Activated T-cell treated with anti-CD3 and anti-CD28 coated beads, Interleukin-2, amount 50 U/mL, for 4 hours (primary cell): ENCODE measurements at regions not wholly inside any gene's neighbourhood (a gene's known extent, or its start where the extent isn't known, plus 50 kb on each side); places are given as distances from the start of the nearest gene placed in this dataset.

ENCODE experiments used
- ATAC-seq, 2 donors: fragments of 200-7000 bp; cut with Tn5 transposase; one replicate each; pipeline ENCODE4 v1.10.0; 2021
- DNase-seq: peaks from one replicate; pipeline ENCODE4 v3.0.0-alpha.2; 2020
- H3K27me3 Mint-ChIP-seq: one replicate; pipeline ENCODE4 v1.8.0; 2021; ENCODE audit warnings: low read depth, mixed read lengths
- H3K36me3 Mint-ChIP-seq: one replicate; pipeline ENCODE4 v1.8.0; 2022; ENCODE audit warnings: mixed read lengths; ENCODE audit not compliant: insufficient read depth
- H3K4me1 Mint-ChIP-seq: one replicate; pipeline ENCODE4 v1.8.0; 2021; ENCODE audit warnings: low read depth, mixed read lengths
- H3K4me3 Mint-ChIP-seq: one replicate; pipeline ENCODE4 v1.8.0; 2021; ENCODE audit warnings: mild to moderate bottlenecking, moderate library complexity, mixed read lengths
- H3K9me3 Mint-ChIP-seq: one replicate; pipeline ENCODE4 v1.8.0; 2021; ENCODE audit warnings: mixed read lengths

DNA sequence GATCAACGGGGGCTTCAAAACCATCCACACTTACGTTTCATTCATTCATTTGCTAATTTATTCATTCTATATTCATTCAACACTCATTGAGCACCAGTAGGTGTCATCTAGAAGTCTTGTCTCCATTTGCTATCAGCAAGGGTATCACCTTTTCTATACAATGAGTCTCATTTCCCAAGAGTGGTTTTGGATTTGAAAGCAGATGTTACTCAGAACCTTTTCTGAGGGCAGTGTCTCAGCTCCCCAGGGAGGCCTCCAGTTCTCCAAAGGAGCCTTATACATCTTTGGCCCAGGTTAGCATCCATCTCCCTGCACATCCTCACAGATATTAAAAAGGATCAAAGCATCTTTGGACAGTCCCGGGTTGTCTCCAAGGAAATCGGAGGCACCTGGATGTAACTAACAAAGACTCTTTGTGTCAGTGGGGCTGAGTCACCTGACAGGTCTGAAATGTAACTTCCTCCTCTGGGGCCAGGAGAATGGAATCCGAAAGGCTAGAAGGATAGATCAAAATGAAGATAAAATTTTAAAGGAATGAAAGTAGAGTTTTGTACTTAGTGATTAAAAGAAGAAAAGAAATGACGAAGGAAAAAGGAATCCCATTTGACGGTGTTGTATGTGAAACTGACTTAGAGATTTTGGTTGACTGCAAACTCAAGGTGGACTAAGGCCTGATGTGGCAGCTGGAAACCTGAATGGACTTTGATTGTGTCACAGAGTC is 103.0 kb downstream of the VCPKMT start:
- H3K36me3 Mint-ChIP-seq, result peaks cover 5% of the 10 kb centered on the region
- DNase-seq (no peak), ATAC-seq (peak; percentile 59 to 65)
- no peaks in the 10 kb centered on the region for H3K9me3 Mint-ChIP-seq
- no peak overlapping the region for H3K4me3 Mint-ChIP-seq
- peaks cover 19% of the 10 kb centered on the region for H3K4me1 Mint-ChIP-seq
- no peaks in the 10 kb centered on the region for H3K27me3 Mint-ChIP-seq

DNA sequence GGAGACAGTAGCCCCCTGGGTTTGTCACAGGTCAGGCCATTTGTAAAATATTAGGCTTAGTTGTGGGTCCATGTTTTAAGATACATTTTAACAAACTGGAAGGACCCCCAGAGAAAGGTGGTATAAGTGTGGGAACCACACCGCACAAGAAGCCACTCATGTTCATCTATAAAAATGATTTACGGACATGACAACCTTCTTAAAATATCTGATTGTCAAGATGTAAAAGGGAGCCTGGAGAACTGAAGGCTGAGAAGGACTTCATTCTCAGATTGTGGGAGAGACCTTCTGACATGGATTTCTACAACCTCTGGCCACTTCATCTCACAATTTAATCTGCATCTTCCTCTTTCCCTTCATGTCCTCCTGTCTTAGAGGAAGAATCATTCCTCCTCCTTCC is 102.4 kb downstream of the VCPKMT start:
- Mint-ChIP-seq H3K4me1 (peaks cover 17% of the 10 kb centered on the region), H3K9me3 (no peaks in the 10 kb centered on the region), H3K4me3 (no peak overlapping the region), H3K27me3 (no peaks in the 10 kb centered on the region), H3K36me3 (peaks cover 2% of the 10 kb centered on the region)
- DNase-seq (no peak), ATAC-seq (no peak)

DNA sequence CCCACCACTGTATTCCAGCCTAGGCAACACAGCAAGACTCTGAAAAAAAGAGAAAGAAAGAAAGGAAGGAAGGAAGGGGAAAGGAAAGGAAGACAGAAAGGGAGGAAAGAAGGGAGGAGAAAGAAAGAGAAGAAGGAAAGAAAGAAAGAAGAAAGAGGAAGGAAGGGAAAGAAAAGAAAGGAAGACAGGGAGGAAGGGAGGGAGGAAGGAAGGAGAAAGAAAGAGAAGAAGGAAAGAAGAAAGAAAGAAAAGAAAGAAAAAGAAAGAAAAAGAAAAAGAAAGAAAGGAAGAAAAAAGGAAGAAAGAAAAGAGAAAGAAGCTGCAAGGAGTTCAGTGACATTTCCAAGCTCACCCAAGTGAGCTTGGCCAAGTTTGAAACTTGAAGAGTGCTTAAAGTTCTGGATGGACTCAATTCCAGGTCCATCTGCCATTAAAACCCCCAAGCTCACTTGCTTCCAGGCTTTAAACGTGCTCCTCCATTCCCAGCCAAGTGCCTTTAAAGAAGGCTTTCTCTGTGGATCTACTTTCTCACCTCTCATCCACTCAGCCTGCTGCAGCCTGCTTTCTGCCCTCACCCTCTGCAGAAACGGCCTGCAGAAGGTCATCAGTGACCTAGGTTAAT is 101.5 kb downstream of the VCPKMT start:
- H3K4me3 Mint-ChIP-seq, result no peak overlapping the region
- ATAC-seq, result no peak
- H3K9me3 Mint-ChIP-seq, result peaks cover 3% of the 10 kb centered on the region
- H3K36me3 Mint-ChIP-seq, result peaks cover 3% of the 10 kb centered on the region
- peaks cover 17% of the 10 kb centered on the region for H3K4me1 Mint-ChIP-seq
- no peak for DNase-seq
- no peaks in the 10 kb centered on the region for H3K27me3 Mint-ChIP-seq

DNA sequence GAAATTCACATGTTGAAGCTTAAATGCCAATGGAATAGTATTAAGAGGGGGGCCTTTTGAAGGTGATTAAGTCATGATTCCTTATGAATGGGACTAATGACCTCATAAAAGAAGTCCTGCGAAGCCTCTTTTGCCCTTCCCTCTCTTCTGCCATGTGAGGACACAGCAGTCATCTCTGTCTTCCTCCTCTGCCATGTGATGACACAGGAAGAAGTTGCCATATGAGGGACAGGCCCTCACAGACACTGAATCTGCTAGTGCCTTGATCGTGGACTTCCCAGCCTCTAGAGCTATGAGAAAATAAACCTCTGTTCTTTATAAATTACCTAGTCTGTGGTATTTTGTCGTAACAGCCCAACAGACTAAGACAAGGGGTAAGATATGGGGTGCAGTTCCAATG is 100.7 kb downstream of the VCPKMT start:
- H3K4me3 Mint-ChIP-seq, result no peak overlapping the region
- DNase-seq (no peak), ATAC-seq (no peak)
- no peaks in the 10 kb centered on the region for H3K27me3 Mint-ChIP-seq
- peaks cover 8% of the 10 kb centered on the region for H3K9me3 Mint-ChIP-seq
- peaks cover 18% of the 10 kb centered on the region for H3K4me1 Mint-ChIP-seq
- peaks cover 7% of the 10 kb centered on the region for H3K36me3 Mint-ChIP-seq

DNA sequence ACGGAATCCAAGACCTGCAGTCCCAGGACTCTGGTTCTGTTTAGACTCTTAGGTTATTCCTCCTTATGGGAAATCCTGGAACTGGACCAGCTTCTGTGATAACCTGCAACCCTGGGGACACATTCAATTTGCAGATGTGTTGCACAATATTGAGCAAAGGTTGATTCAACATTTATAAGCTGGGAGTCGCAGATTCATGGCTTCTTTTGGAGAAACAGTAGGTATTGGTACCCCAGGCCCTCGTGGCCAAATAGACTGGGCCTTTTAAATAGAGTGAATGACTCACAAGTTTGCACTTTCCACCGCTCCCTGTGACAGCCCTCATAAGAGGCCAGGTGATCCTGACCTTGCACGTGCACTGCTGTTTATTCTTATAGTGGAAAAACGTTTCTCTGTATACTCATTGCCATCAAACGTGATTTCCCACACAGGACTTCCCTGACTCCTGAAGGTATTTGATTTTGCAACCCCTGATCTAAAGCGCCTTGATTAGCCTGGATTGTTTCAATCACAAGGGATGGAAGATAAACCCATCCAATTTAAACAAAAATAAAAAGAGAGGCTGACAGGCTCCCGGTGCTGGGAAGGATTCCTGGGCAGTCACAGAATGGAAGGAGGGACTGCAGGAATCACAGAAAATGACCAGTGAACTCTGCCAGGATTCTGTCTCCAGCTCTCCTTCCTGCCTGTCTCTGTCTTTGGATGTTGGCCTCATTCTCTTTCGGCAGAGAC is 98.0 kb downstream of the VCPKMT start:
- ATAC-seq (no peak), DNase-seq (no peak)
- peaks cover 33% of the 10 kb centered on the region for H3K4me1 Mint-ChIP-seq
- peaks cover 8% of the 10 kb centered on the region for H3K9me3 Mint-ChIP-seq
- no peak overlapping the region for H3K4me3 Mint-ChIP-seq
- no peaks in the 10 kb centered on the region for H3K27me3 Mint-ChIP-seq
- peaks cover 13% of the 10 kb centered on the region for H3K36me3 Mint-ChIP-seq

DNA sequence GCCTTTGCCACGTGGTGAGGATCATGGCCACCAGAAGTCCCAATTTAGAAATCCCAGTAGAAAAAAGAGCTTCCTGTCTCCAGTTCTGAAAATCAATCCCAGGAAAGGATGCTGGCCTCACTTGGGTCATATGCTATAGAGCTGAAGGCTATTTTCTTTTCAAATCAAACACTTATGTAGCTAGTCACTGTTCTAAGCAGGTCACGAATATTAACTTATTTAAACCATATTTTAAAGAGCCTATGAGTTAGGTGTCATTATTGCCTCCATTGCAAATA is 97.5 kb downstream of the VCPKMT start:
- Mint-ChIP-seq H3K4me1 (peaks cover 32% of the 10 kb centered on the region), H3K4me3 (no peak overlapping the region), H3K36me3 (peaks cover 14% of the 10 kb centered on the region), H3K27me3 (no peaks in the 10 kb centered on the region), H3K9me3 (peaks cover 8% of the 10 kb centered on the region)
- DNase-seq, result no peak
- no peak for ATAC-seq

DNA sequence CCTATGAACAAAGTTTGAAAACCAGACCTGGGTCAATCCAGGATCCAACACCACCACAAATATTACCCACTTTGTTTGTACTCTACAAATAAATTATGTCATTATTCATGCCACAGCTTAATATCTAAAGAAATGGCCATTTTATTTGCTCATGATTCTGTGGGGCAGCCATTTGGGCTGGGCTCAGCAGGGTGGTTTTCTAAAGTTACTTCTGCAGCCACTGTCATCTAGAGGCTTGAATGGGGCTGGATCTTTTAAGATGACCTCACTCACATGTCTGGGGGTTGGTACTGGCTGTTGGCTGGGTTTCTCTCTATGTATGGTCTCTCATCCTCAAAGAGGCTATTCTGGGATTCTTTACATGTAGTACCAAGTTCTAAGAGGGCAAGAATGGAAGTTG is 96.2 kb downstream of the VCPKMT start:
- DNase-seq (no peak), ATAC-seq (no peak)
- Mint-ChIP-seq H3K4me3 (no peak overlapping the region), H3K4me1 (peaks cover 29% of the 10 kb centered on the region), H3K9me3 (peaks cover 8% of the 10 kb centered on the region), H3K27me3 (no peaks in the 10 kb centered on the region), H3K36me3 (peaks cover 14% of the 10 kb centered on the region)

DNA sequence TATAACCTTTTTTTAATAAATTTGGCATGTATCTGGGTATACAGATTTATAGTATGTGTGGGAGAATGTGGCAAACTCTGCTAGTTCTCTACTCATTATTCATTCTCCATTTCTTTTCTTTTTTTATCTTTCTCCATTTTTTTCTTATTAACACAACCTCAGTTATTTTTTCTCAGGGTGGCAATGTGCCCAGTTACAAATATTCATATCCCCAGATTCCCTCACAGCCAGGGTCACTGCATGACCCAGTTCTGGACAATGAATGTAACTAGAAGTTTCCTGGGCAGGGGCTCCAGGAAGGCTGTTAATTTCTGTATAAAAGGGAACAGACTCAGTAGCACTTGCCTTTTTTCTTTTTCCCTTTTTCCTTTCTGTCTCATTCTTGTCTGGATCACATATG is 95.6 kb downstream of the VCPKMT start:
- peaks cover 20% of the 10 kb centered on the region for H3K36me3 Mint-ChIP-seq
- H3K4me1 Mint-ChIP-seq, result peaks cover 28% of the 10 kb centered on the region
- H3K27me3 Mint-ChIP-seq, result no peaks in the 10 kb centered on the region
- peaks cover 14% of the 10 kb centered on the region for H3K9me3 Mint-ChIP-seq
- no peak for DNase-seq
- no peak for ATAC-seq
- H3K4me3 Mint-ChIP-seq, result no peak overlapping the region

DNA sequence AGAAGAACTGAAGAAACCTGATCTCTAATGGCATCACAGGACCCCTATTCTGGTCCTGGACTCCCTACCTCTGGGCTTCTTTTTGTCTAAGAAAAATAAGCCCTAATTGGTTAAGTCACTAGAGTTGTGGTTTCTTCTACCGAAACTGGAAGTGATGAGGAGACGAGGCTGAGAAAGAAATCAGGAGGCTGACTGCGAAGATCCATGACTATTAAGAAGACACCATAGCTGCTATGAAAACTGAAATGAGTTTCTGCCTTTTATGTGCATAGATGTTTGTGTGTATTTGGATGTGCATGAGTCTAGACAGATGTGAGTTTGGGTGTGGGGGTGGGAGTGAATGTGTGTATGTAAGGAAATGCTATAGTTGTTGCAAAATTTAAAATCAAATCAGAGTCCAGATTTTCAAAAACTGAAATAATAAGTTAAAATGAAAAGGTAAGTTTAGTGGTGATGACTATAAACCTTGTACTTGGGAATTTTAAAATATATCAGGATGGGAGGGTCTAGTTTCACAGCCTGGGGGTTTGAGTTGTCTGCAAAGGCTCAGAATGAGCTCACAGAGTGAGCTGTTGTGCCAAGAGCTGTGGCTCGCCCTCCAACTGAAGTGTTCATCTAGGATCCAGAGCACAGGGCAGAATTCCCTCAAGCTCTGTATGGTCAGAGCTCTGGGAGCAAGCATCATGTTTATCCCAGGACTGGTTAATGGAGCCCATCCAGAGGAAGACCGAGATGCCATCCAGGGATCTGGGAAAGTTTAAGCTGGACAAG is 94.9 kb downstream of the VCPKMT start:
- DNase-seq (no peak), ATAC-seq (peak; percentile 89 to 92)
- H3K4me3 Mint-ChIP-seq, result peak overlapping the region; percentile 22
- H3K4me1 Mint-ChIP-seq, result peaks cover 24% of the 10 kb centered on the region
- peaks cover 15% of the 10 kb centered on the region for H3K9me3 Mint-ChIP-seq
- peaks cover 21% of the 10 kb centered on the region for H3K36me3 Mint-ChIP-seq
- no peaks in the 10 kb centered on the region for H3K27me3 Mint-ChIP-seq

DNA sequence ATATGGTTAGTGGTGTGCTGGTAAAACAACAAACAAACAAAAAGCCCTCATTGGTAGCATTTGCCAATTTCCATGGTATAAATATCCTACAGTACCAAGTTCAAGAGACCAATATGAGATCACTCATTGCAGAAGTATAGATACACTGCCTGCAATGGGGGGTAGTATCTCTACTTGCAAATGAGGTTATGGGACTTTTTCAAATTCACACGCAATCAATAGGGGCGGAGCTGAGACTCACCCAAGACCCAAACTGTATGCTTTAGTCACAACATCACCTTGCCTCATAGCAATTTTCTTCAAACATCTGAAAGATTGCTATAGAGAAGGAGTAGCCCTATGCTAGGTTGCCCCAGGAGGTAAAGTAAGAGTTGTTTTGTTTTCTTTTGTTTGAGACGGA is 93.7 kb downstream of the VCPKMT start:
- Mint-ChIP-seq H3K36me3 (peaks cover 27% of the 10 kb centered on the region), H3K4me1 (peaks cover 20% of the 10 kb centered on the region), H3K4me3 (no peak overlapping the region), H3K9me3 (peaks cover 15% of the 10 kb centered on the region), H3K27me3 (no peaks in the 10 kb centered on the region)
- no peak for ATAC-seq
- no peak for DNase-seq

DNA sequence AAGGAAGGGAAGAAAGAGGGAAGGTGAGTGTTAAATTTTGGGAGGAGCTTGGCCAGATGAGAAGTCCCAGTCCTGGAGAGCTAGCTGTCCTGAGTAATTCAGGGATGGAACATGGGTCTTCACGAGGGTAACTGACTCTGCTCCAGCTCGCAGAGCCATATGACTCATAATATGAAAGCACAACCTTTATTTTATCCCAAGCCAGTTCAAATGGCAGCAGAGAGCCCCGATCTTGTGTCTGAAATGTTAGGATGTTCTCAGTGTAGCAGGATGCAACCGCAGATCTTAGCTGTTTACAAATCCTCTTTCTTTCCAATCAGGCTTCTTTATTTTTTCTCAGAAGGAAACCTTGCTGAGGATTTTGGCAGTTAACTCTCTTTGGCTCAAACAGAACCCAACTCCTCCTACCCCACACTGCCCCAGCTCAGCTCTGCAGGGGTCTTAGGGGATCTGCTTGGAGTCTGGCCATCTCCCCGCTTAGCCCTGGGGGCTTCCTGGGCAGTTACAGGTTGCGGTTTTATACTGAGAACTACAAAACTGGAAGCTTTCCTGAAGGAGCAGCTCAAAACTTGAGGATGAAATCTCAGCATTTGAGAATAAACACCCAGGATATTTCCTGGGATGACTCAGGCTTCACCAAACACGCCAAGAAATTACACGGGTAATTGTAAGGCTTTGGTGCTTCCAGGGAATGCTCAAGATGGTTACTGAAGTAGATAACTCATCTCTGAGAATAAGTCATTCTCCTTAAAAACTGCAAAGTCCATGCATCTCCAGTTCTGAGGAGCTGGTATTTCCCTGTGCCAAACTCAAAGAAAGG is 92.5 kb downstream of the VCPKMT start:
- H3K36me3 Mint-ChIP-seq, result peaks cover 32% of the 10 kb centered on the region
- H3K4me3 Mint-ChIP-seq, result no peak overlapping the region
- H3K9me3 Mint-ChIP-seq, result peaks cover 15% of the 10 kb centered on the region
- DNase-seq (no peak), ATAC-seq (no peak)
- H3K4me1 Mint-ChIP-seq, result peaks cover 20% of the 10 kb centered on the region
- H3K27me3 Mint-ChIP-seq, result no peaks in the 10 kb centered on the region

DNA sequence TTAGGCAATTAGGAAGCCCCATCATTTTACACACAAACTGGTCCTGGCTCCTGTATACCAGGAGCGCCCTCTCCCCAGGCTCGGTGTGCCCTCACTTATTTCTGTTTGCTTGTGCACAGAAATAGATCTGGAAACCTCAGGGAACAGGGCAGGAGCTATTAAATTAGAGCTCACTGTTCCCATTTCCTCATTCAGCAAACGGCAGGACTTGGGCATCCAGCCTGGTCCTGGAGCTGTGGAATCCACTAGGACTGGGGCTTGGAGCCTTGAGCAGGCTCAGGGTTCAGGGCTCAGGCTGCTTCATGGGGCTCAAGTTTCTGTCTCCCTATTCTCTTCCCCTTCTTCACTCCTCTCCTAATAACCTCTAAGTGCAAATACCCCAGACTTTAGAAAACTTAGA is 91.3 kb downstream of the VCPKMT start:
- DNase-seq, result no peak
- Mint-ChIP-seq H3K9me3 (peaks cover 12% of the 10 kb centered on the region), H3K4me1 (peaks cover 18% of the 10 kb centered on the region), H3K27me3 (no peaks in the 10 kb centered on the region), H3K36me3 (peaks cover 34% of the 10 kb centered on the region), H3K4me3 (no peak overlapping the region)
- ATAC-seq, result no peak

DNA sequence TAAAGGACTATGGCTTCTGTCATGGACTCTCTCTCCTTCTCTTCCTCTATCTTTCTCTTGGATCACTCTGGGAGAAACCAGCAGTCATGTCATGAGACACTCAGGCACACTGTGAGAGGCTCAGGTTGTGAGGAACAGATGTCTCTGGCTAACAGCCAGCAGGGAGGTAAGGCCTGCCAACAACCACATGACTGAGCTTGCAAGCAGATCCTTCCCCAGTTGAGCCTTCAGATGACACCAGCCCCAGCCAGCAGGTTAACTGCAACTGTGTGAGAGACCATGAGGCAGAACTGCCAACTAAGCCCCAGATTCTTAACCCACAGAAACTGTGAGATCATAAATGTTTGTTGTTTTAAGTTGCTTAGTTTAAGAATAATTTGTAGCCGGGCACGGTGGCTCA is 90.6 kb downstream of the VCPKMT start:
- Mint-ChIP-seq H3K36me3 (peaks cover 32% of the 10 kb centered on the region), H3K4me3 (no peak overlapping the region), H3K4me1 (peaks cover 17% of the 10 kb centered on the region), H3K9me3 (peaks cover 7% of the 10 kb centered on the region), H3K27me3 (no peaks in the 10 kb centered on the region)
- ATAC-seq (no peak), DNase-seq (no peak)

DNA sequence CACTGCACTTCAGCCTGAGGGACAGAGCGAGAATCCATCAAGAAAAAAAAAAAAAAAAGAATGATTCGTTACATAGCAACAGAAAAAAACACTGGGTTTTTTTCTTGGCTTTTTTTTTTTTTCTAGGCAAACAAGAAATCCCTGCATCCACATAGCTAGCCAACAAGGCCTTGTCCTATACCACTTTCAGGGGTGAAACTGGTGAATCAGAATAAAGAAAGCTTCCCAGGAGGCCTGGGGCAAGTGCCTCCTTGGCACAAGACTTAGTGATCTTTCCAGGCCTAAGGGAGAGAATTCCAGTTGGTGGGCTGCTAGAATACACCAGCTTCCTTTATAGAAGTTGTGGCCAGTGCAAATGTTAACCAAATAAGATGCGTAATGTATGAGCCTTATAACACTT is 90.0 kb downstream of the VCPKMT start:
- ATAC-seq (no peak), DNase-seq (no peak)
- Mint-ChIP-seq H3K36me3 (peaks cover 34% of the 10 kb centered on the region), H3K9me3 (peaks cover 7% of the 10 kb centered on the region), H3K27me3 (no peaks in the 10 kb centered on the region), H3K4me3 (no peak overlapping the region), H3K4me1 (peaks cover 16% of the 10 kb centered on the region)
